GM19328 (cell line): ENCODE measurements at regions not wholly inside any gene's neighbourhood (a gene's known extent, or its start where the extent isn't known, plus 50 kb on each side); places are given as distances from the start of the nearest gene placed in this dataset.

Experiments used
- ATAC-seq: cut with Tn5 transposase; IDR thresholded peaks from one replicate; pipeline ENCODE4 v1.9.1; 2021; ENCODE audit warnings: mild to moderate bottlenecking, moderate library complexity; ENCODE audit not compliant: unreplicated experiment

GRCh38 chr9:129390541-129390940 lies 212.5 kb upstream of the IER5L start:
- no peak for ATAC-seq

- no peak for ATAC-seq
Measured at GRCh38 chr9:129387822-129388221, 209.8 kb upstream of the IER5L start.

GRCh38 chr9:129386812-129387177 lies 208.7 kb upstream of the IER5L start:
- ATAC-seq: no peak

- ATAC-seq: no peak
Measured at GRCh38 chr9:129385211-129385934, 207.3 kb upstream of the IER5L start.

GRCh38 chr9:129384491-129385210 lies 206.6 kb upstream of the IER5L start:
- ATAC-seq: no peak

- peak; percentile 57 for ATAC-seq
Measured at GRCh38 chr9:129383561-129384490, 205.8 kb upstream of the IER5L start.

- ATAC-seq: peak; percentile 9
Measured at GRCh38 chr9:129383019-129383560, 205.0 kb upstream of the IER5L start.

- no peak for ATAC-seq
Measured at GRCh38 chr9:129382281-129383018, 204.4 kb upstream of the IER5L start.

GRCh38 chr9:129381481-129381957 lies 203.5 kb upstream of the IER5L start:
- ATAC-seq: no peak

GRCh38 chr9:129380961-129381401 lies 202.9 kb upstream of the IER5L start:
- ATAC-seq: no peak

- ATAC-seq: no peak
Measured at GRCh38 chr9:129379886-129380285, 201.8 kb upstream of the IER5L start.

- ATAC-seq: no peak
Measured at GRCh38 chr9:129379181-129379836, 201.2 kb upstream of the IER5L start.

- no peak for ATAC-seq
Measured at GRCh38 chr9:129377931-129378661, 200.0 kb upstream of the IER5L start.

- no peak for ATAC-seq
Measured at GRCh38 chr9:129377181-129377580, 199.1 kb upstream of the IER5L start.

- no peak for ATAC-seq
Measured at GRCh38 chr9:129375845-129376244, 197.8 kb upstream of the IER5L start.

- no peak for ATAC-seq
Measured at GRCh38 chr9:129374651-129375050, 196.6 kb upstream of the IER5L start.

- no peak for ATAC-seq
Measured at GRCh38 chr9:129374231-129374630, 196.2 kb upstream of the IER5L start.

GRCh38 chr9:129373361-129373760 lies 195.3 kb upstream of the IER5L start:
- no peak for ATAC-seq

- ATAC-seq: no peak
Measured at GRCh38 chr9:129370770-129371169, 192.7 kb upstream of the IER5L start.
